Keratinocyte (primary cell): ENCODE measurements at regions not wholly inside any gene's neighbourhood (a gene's known extent, or its start where the extent isn't known, plus 50 kb on each side); places are given as distances from the start of the nearest gene placed in this dataset.
A peak's percentile ranks its signal among the peaks of the same experiment; 100 is the strongest.

Experiments
- DNase-seq: peaks from one replicate; pipeline ENCODE4 v3.0.0-alpha.2; 2011; ENCODE audit warnings: low read depth, missing footprints, low spot score
- FAIRE-seq: peaks from 2 replicates; lab custom pipeline; 2011; peaks lifted over from hg19 to GRCh38; lab: Jason Lieb, UNC
- H2AFZ ChIP-seq: 2 replicates; pipeline ENCODE4 v1.6.0; 2012; ENCODE audit warnings: low read length, control low read depth, inconsistent platforms; ENCODE audit not compliant: control insufficient read depth
- H3K27ac ChIP-seq: 2 replicates; pipeline ENCODE4 v1.5.1; 2011; ENCODE audit warnings: low read length; ENCODE audit not compliant: control insufficient read depth, insufficient read depth
- H3K27me3 ChIP-seq: 3 replicates; pipeline ENCODE4 v1.6.0; 2011; ENCODE audit warnings: low read length; ENCODE audit not compliant: control insufficient read depth, insufficient read depth; ENCODE audit errors: extremely low read depth
- H3K36me3 ChIP-seq, 2 experiments: 2 replicates in 1 of 2; 3 replicates in 1 of 2; pipeline ENCODE4 v1.5.1; 2011; ENCODE audit warnings: low read length in 2 of 2, mild to moderate bottlenecking in 1 of 2; ENCODE audit not compliant: control insufficient read depth in 2 of 2, insufficient read depth in 2 of 2; ENCODE audit errors: extremely low read depth in 1 of 2
- H3K4me1 ChIP-seq: 3 replicates; pipeline ENCODE4 v1.5.1; 2011; ENCODE audit warnings: low read length; ENCODE audit not compliant: control insufficient read depth, insufficient read depth; ENCODE audit errors: extremely low read depth
- H3K4me2 ChIP-seq: 3 replicates; pipeline ENCODE4 v1.6.0; 2011; ENCODE audit warnings: low read depth, low read length; ENCODE audit not compliant: control insufficient read depth, insufficient read depth; ENCODE audit errors: extremely low read depth
- H3K4me3 ChIP-seq, 3 experiments: fragments of 200-600 bp in 1 of 3; sonication (generic) in 1 of 3; 2 replicates in 2 of 3; 3 replicates in 1 of 3; pipeline ENCODE4 v1.5.1; 2011 to 2016; ENCODE audit warnings: low read length in 3 of 3, mild to moderate bottlenecking in 3 of 3, control low read depth in 2 of 3, inconsistent platforms in 1 of 3, low read depth in 1 of 3, mixed read lengths in 1 of 3, mixed run types in 1 of 3, moderate library complexity in 1 of 3; ENCODE audit not compliant: control insufficient read depth in 2 of 3, insufficient read depth in 2 of 3; ENCODE audit errors: extremely low read depth in 1 of 3
- H3K79me2 ChIP-seq: 2 replicates; pipeline ENCODE4 v1.6.0; 2012; ENCODE audit warnings: low read length; ENCODE audit not compliant: control insufficient read depth, insufficient read depth
- H3K9ac ChIP-seq: 3 replicates; pipeline ENCODE4 v1.6.0; 2011; ENCODE audit warnings: low read length; ENCODE audit not compliant: control insufficient read depth, insufficient read depth; ENCODE audit errors: extremely low read depth
- H3K9me1 ChIP-seq: 3 replicates; pipeline ENCODE4 v1.6.0; 2011; ENCODE audit warnings: low read length; ENCODE audit not compliant: control insufficient read depth, insufficient read depth; ENCODE audit errors: extremely low read depth
- H3K9me3 ChIP-seq: 2 replicates; pipeline ENCODE4 v1.5.1; 2012; ENCODE audit warnings: low read depth, low read length; ENCODE audit not compliant: control insufficient read depth
- H4K20me1 ChIP-seq: 3 replicates; pipeline ENCODE4 v1.6.0; 2011; ENCODE audit warnings: low read length; ENCODE audit not compliant: control insufficient read depth, insufficient read depth; ENCODE audit errors: extremely low read depth
- EZH2 ChIP-seq: IDR thresholded peaks from one replicate; pipeline ENCODE4 v1.6.1; 2012; ENCODE audit warnings: inconsistent platforms, mild to moderate bottlenecking, low read length, moderate library complexity
- dilution Hi-C: fragments of 300-500 bp; cut with MboI; formaldehyde crosslinking; loops from one replicate; pipeline ENCODE4 v1.7.0; 2020; ENCODE audit warnings: low sequenced_read_pairs; ENCODE audit not compliant: extremely low pct_ligation_motif_present
- TF ChIP-seq, protein P1 (sequence below), 3 experiments: IDR thresholded peaks in 1 of 3; conservative IDR thresholded peaks in 1 of 3; optimal IDR thresholded peaks in 1 of 3; 2 replicates in 2 of 3; 3 replicates in 1 of 3; pipeline versions ENCODE3 to v1.5.1; 2011; ENCODE audit warnings: low read length in 3 of 3, mild to moderate bottlenecking in 3 of 3, moderate library complexity in 2 of 3, control low read depth in 1 of 3, inconsistent platforms in 1 of 3; ENCODE audit not compliant: insufficient read depth in 2 of 3; ENCODE audit errors: extremely low read depth in 1 of 3

- FAIRE-seq: peak; percentile 20
- no peak overlapping the region for H3K27ac ChIP-seq
- no peaks in the 10 kb centered on the region for H3K9me1 ChIP-seq
- no peaks in the 10 kb centered on the region for H4K20me1 ChIP-seq
- no peaks in the 10 kb centered on the region for H3K36me3 ChIP-seq
- no peak overlapping the region for H2AFZ ChIP-seq
- no peak overlapping the region for H3K4me2 ChIP-seq
- dilution Hi-C loops: no loop called here
- H3K4me3 ChIP-seq: no peak overlapping the region
- no peaks in the 10 kb centered on the region for H3K9me3 ChIP-seq
- no peak for DNase-seq
- H3K4me1 ChIP-seq: no peaks in the 10 kb centered on the region
- TF ChIP-seq, protein P1, sequence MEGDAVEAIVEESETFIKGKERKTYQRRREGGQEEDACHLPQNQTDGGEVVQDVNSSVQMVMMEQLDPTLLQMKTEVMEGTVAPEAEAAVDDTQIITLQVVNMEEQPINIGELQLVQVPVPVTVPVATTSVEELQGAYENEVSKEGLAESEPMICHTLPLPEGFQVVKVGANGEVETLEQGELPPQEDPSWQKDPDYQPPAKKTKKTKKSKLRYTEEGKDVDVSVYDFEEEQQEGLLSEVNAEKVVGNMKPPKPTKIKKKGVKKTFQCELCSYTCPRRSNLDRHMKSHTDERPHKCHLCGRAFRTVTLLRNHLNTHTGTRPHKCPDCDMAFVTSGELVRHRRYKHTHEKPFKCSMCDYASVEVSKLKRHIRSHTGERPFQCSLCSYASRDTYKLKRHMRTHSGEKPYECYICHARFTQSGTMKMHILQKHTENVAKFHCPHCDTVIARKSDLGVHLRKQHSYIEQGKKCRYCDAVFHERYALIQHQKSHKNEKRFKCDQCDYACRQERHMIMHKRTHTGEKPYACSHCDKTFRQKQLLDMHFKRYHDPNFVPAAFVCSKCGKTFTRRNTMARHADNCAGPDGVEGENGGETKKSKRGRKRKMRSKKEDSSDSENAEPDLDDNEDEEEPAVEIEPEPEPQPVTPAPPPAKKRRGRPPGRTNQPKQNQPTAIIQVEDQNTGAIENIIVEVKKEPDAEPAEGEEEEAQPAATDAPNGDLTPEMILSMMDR (optimal IDR thresholded peaks at IDR 0.05 in 1 of 3, IDR thresholded peaks at IDR 0.05 in 1 of 3, conservative IDR thresholded peaks at IDR 0.05 in 1 of 3; ENCODE audit: extremely low read depth in 1 of 3, insufficient read depth in 2 of 3, low read length in 3 of 3): no peak
- TF ChIP-seq EZH2: no peak
- no peak overlapping the region for H3K9ac ChIP-seq
- no peaks in the 10 kb centered on the region for H3K79me2 ChIP-seq
- H3K27me3 ChIP-seq: no peaks in the 10 kb centered on the region
These were observed 63.2 kb downstream of the DIRAS3 start for GRCh38 chr1:67987046-67987799.

DNA sequence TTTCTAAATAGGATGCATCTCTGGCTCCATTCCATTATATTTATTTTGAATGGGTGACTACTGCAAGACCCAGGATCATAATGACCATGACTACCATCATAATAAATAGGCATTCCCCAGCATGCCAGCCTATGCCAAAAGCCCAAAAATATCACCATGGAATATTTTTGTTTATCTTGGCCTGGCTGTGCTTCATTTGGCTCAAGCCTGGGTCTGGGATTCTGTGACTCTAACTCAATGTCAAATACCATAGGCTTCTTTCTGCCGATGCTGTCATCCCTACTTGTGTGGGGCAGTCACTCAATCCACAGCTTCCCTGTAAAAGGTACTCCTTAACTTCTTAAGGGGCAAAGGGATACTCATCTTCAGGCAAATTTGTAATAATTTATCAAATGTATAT lies 66.6 kb downstream of the DIRAS3 start:
- Histone ChIP-seq H4K20me1 (no peaks in the 10 kb centered on the region), H3K27me3 (no peaks in the 10 kb centered on the region), H3K4me1 (no peaks in the 10 kb centered on the region), H3K27ac (no peak overlapping the region), H2AFZ (no peak overlapping the region), H3K79me2 (no peaks in the 10 kb centered on the region), H3K9me1 (no peaks in the 10 kb centered on the region), H3K9ac (no peak overlapping the region), H3K9me3 (no peaks in the 10 kb centered on the region), H3K4me3 (no peak overlapping the region), H3K4me2 (no peak overlapping the region), H3K36me3 (no peaks in the 10 kb centered on the region)
- TF ChIP-seq, protein P1 (optimal IDR thresholded peaks at IDR 0.05 in 1 of 3, IDR thresholded peaks at IDR 0.05 in 1 of 3, conservative IDR thresholded peaks at IDR 0.05 in 1 of 3; ENCODE audit: extremely low read depth in 1 of 3, insufficient read depth in 2 of 3, low read length in 3 of 3): no peak
- no peak for TF ChIP-seq EZH2
- FAIRE-seq (no peak), DNase-seq (no peak)
- dilution Hi-C loops: no loop called here
